GM12878 (cell line): ENCODE measurements at regions not wholly inside any gene's neighbourhood (a gene's known extent, or its start where the extent isn't known, plus 50 kb on each side); places are given as distances from the start of the nearest gene placed in this dataset.

ENCODE experiments used
- EP300 ChIP-seq, 2 experiments: fragments of 150-350 bp in 1 of 2; IDR thresholded peaks; 2 replicates each; pipeline ENCODE4 v1.6.1; 2011 to 2012; ENCODE audit warnings: low read depth in 2 of 2, low read length in 2 of 2, borderline replicate concordance in 1 of 2, improper control_type of control experiment in 1 of 2, inconsistent platforms in 1 of 2; ENCODE audit not compliant: control insufficient read depth in 1 of 2
- MXI1 ChIP-seq: fragments of 150-350 bp; IDR thresholded peaks from 2 replicates; pipeline ENCODE4 v1.6.1; 2011; ENCODE audit warnings: low read depth, mild to moderate bottlenecking, inconsistent platforms, low read length, improper control_type of control experiment
- POLR2AphosphoS5 ChIP-seq: IDR thresholded peaks from 2 replicates; pipeline ENCODE4 v1.6.1; 2011; ENCODE audit warnings: mild to moderate bottlenecking, low read length, inconsistent platforms

DNA sequence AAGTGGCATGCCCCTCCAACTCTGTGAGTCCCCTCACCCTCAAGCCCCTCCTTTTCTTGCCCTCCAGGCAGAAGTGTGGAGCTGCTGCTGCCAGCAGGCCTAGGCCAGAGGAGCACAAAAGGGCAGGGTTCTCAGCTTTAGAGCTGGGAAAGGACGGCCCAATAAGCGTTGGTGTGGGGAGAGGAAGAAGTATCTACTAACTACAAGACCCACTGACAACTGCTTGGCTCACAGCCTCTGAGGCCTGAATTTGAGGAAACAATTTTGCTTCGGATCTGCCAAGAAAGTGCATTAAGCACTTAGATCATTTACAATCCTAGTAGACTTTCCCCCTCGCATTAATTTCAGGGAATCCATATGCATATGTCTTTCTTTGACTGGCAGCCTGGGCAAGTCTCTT is 179.4 kb downstream of the SNX18 start:
- no peak for TF ChIP-seq EP300 (IDR thresholded peaks at IDR 0.05; ENCODE audit: borderline replicate concordance in 1 of 2, control insufficient read depth in 1 of 2, low read depth in 2 of 2, low read length in 2 of 2)
- TF ChIP-seq MXI1: no peak
- TF ChIP-seq POLR2AphosphoS5: no peak
